Transverse colon (tissue), 3 donors: ENCODE measurements at regions not wholly inside any gene's neighbourhood (a gene's known extent, or its start where the extent isn't known, plus 50 kb on each side); places are given as distances from the start of the nearest gene placed in this dataset.

ENCODE experiments used
- POLR2A ChIP-seq: fragments of 450-650 bp; IDR thresholded peaks from one replicate; pipeline ENCODE4 v1.6.1; 2016; ENCODE audit warnings: antibody characterized with exemption, mild to moderate bottlenecking, moderate library complexity
- TF ChIP-seq, protein P1 (sequence below), 5 experiments: fragments of 200-600 bp in 3 of 5; fragments of 450-650 bp in 2 of 5; sonication (generic) in 3 of 5; IDR thresholded peaks; 1 replicate in 2 of 5; 2 replicates in 3 of 5; pipeline ENCODE4 v1.5.1; 2016 to 2017; ENCODE audit warnings: antibody characterized with exemption in 5 of 5, inconsistent platforms in 3 of 5, mild to moderate bottlenecking in 2 of 5, moderate library complexity in 1 of 5

DNA sequence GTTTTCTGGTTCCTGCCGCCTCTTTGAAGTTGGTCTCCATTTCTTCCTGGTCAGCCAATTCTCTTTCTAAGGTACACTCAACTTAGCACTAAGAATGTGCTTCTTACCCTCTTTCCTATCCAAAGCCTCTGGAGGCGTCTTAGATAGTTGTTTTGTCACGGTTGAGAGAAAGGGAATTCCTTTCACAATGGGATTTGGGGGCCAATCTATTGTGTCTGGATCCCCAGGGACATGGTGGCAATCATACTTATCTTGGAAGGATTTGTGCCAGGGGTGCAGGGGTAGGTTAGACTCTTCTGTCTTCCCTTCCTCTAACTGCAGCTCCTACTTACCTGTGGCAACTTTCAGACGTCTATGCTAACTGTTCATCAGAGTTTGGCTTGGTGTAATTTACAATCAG is 287.1 kb downstream of the SOX2 start:
- TF ChIP-seq, protein P1, sequence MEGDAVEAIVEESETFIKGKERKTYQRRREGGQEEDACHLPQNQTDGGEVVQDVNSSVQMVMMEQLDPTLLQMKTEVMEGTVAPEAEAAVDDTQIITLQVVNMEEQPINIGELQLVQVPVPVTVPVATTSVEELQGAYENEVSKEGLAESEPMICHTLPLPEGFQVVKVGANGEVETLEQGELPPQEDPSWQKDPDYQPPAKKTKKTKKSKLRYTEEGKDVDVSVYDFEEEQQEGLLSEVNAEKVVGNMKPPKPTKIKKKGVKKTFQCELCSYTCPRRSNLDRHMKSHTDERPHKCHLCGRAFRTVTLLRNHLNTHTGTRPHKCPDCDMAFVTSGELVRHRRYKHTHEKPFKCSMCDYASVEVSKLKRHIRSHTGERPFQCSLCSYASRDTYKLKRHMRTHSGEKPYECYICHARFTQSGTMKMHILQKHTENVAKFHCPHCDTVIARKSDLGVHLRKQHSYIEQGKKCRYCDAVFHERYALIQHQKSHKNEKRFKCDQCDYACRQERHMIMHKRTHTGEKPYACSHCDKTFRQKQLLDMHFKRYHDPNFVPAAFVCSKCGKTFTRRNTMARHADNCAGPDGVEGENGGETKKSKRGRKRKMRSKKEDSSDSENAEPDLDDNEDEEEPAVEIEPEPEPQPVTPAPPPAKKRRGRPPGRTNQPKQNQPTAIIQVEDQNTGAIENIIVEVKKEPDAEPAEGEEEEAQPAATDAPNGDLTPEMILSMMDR (IDR thresholded peaks at IDR 0.05), result no peak
- TF ChIP-seq POLR2A, result no peak
